HG03571 (cell line): ENCODE measurements at regions not wholly inside any gene's neighbourhood (a gene's known extent, or its start where the extent isn't known, plus 50 kb on each side); places are given as distances from the start of the nearest gene placed in this dataset.

Experiments used
- ATAC-seq: cut with Tn5 transposase; IDR thresholded peaks from one replicate; pipeline ENCODE4 v1.9.1; 2021; ENCODE audit not compliant: unreplicated experiment

- no peak for ATAC-seq
These were observed 780.9 kb downstream of the QKI start for GRCh38 chr6:164195278-164195941.

GRCh38 chr6:164188861-164189260 lies 774.3 kb downstream of the QKI start:
- ATAC-seq: no peak

GRCh38 chr6:164185471-164185871 lies 771.0 kb downstream of the QKI start:
- ATAC-seq: no peak

GRCh38 chr6:164184410-164184809 lies 769.9 kb downstream of the QKI start:
- no peak for ATAC-seq

GRCh38 chr6:164183556-164184123 lies 769.1 kb downstream of the QKI start:
- no peak for ATAC-seq

GRCh38 chr6:164178679-164179332 lies 764.3 kb downstream of the QKI start:
- no peak for ATAC-seq

- no peak for ATAC-seq
These were observed 754.8 kb downstream of the QKI start for GRCh38 chr6:164169355-164169754.

- no peak for ATAC-seq
These were observed 754.1 kb downstream of the QKI start for GRCh38 chr6:164168595-164168994.

GRCh38 chr6:164167873-164168405 lies 753.4 kb downstream of the QKI start:
- no peak for ATAC-seq

GRCh38 chr6:164166996-164167395 lies 752.5 kb downstream of the QKI start:
- ATAC-seq: no peak

GRCh38 chr6:164166515-164166914 lies 752.0 kb downstream of the QKI start:
- no peak for ATAC-seq

GRCh38 chr6:164164876-164165275 lies 750.4 kb downstream of the QKI start:
- no peak for ATAC-seq

- ATAC-seq: no peak
These were observed 748.7 kb downstream of the QKI start for GRCh38 chr6:164163239-164163638.

- no peak for ATAC-seq
These were observed 744.5 kb downstream of the QKI start for GRCh38 chr6:164159061-164159460.

- ATAC-seq: no peak
These were observed 740.1 kb downstream of the QKI start for GRCh38 chr6:164154588-164154987.

- no peak for ATAC-seq
These were observed 738.1 kb downstream of the QKI start for GRCh38 chr6:164152611-164153010.

GRCh38 chr6:164151161-164152120 lies 736.9 kb downstream of the QKI start:
- ATAC-seq: no peak

GRCh38 chr6:164150232-164150631 lies 735.7 kb downstream of the QKI start:
- no peak for ATAC-seq

- no peak for ATAC-seq
These were observed 734.3 kb downstream of the QKI start for GRCh38 chr6:164148788-164149187.

GRCh38 chr6:164144316-164144715 lies 729.8 kb downstream of the QKI start:
- ATAC-seq: no peak

- no peak for ATAC-seq
These were observed 727.8 kb downstream of the QKI start for GRCh38 chr6:164142322-164142721.
